Astrocyte (in vitro differentiated cells and primary cell): ENCODE measurements at regions not wholly inside any gene's neighbourhood (a gene's known extent, or its start where the extent isn't known, plus 50 kb on each side); places are given as distances from the start of the nearest gene placed in this dataset.

Experiments used
- DNase-seq: peaks from one replicate; pipeline ENCODE4 v3.0.0-alpha.2; 2010; ENCODE audit warnings: low read depth
- FAIRE-seq: peaks from 2 replicates; lab custom pipeline; 2011; peaks lifted over from hg19 to GRCh38; lab: Jason Lieb, UNC
- H2AFZ ChIP-seq: 2 replicates; pipeline ENCODE4 v1.6.0; 2012; ENCODE audit warnings: low read depth, low read length, inconsistent platforms
- H3K27ac ChIP-seq: 2 replicates; pipeline ENCODE4 v1.5.1; 2011; ENCODE audit warnings: low read depth, low read length, inconsistent platforms
- H3K27me3 ChIP-seq: 2 replicates; pipeline ENCODE4 v1.6.0; 2011; ENCODE audit warnings: low read length, inconsistent platforms; ENCODE audit not compliant: insufficient read depth
- H3K36me3 ChIP-seq: 2 replicates; pipeline ENCODE4 v1.5.1; 2011; ENCODE audit warnings: low read length, inconsistent platforms; ENCODE audit not compliant: insufficient read depth
- H3K4me1 ChIP-seq: 2 replicates; pipeline ENCODE4 v1.5.1; 2011; ENCODE audit warnings: low read length, inconsistent platforms; ENCODE audit not compliant: insufficient read depth
- H3K4me2 ChIP-seq: 2 replicates; pipeline ENCODE4 v1.6.0; 2012; ENCODE audit warnings: low read length, inconsistent platforms
- H3K4me3 ChIP-seq: 2 replicates; pipeline ENCODE4 v1.5.1; 2011; ENCODE audit warnings: low read depth, mild to moderate bottlenecking, low read length, inconsistent platforms; ENCODE audit not compliant: insufficient read depth
- H3K79me2 ChIP-seq: 2 replicates; pipeline ENCODE4 v1.6.0; 2012; ENCODE audit warnings: mild to moderate bottlenecking, low read length, inconsistent platforms; ENCODE audit not compliant: insufficient read depth
- H3K9ac ChIP-seq: 2 replicates; pipeline ENCODE4 v1.6.0; 2012; ENCODE audit warnings: mild to moderate bottlenecking, low read length, inconsistent platforms
- H3K9me3 ChIP-seq: 2 replicates; pipeline ENCODE4 v1.5.1; 2012; ENCODE audit warnings: low read depth, mild to moderate bottlenecking, low read length, inconsistent platforms; ENCODE audit not compliant: insufficient read depth
- H4K20me1 ChIP-seq: 2 replicates; pipeline ENCODE4 v1.6.0; 2012; ENCODE audit warnings: low read length, inconsistent platforms; ENCODE audit not compliant: insufficient read depth
- H3K27ac Mint-ChIP-seq: one replicate; pipeline ENCODE4 v1.8.0; 2021; ENCODE audit warnings: mild to moderate bottlenecking, mixed read lengths; ENCODE audit not compliant: unreplicated experiment
- H3K27me3 Mint-ChIP-seq: one replicate; pipeline ENCODE4 v1.8.0; 2021; ENCODE audit warnings: low read depth, mixed read lengths; ENCODE audit not compliant: unreplicated experiment
- H3K36me3 Mint-ChIP-seq: one replicate; pipeline ENCODE4 v1.8.0; 2021; ENCODE audit warnings: low read depth, mixed read lengths; ENCODE audit not compliant: unreplicated experiment
- H3K4me1 Mint-ChIP-seq: one replicate; pipeline ENCODE4 v1.8.0; 2021; ENCODE audit warnings: low read depth, mixed read lengths; ENCODE audit not compliant: unreplicated experiment
- H3K4me3 Mint-ChIP-seq: one replicate; pipeline ENCODE4 v1.8.0; 2021; ENCODE audit warnings: mild to moderate bottlenecking, moderate library complexity, mixed read lengths; ENCODE audit not compliant: unreplicated experiment
- H3K9me3 Mint-ChIP-seq: one replicate; pipeline ENCODE4 v1.8.0; 2021; ENCODE audit warnings: mild to moderate bottlenecking, mixed read lengths; ENCODE audit not compliant: unreplicated experiment
- EZH2 ChIP-seq: IDR thresholded peaks from 2 replicates; pipeline ENCODE4 v1.6.1; 2012; ENCODE audit warnings: mild to moderate bottlenecking, low read length, inconsistent platforms; ENCODE audit not compliant: insufficient read depth
- TF ChIP-seq, protein P1 (sequence below): IDR thresholded peaks from 2 replicates; pipeline ENCODE4 v1.5.1; 2011; ENCODE audit warnings: low read depth, mild to moderate bottlenecking, inconsistent platforms, low read length, moderate library complexity; ENCODE audit not compliant: insufficient read depth

DNA sequence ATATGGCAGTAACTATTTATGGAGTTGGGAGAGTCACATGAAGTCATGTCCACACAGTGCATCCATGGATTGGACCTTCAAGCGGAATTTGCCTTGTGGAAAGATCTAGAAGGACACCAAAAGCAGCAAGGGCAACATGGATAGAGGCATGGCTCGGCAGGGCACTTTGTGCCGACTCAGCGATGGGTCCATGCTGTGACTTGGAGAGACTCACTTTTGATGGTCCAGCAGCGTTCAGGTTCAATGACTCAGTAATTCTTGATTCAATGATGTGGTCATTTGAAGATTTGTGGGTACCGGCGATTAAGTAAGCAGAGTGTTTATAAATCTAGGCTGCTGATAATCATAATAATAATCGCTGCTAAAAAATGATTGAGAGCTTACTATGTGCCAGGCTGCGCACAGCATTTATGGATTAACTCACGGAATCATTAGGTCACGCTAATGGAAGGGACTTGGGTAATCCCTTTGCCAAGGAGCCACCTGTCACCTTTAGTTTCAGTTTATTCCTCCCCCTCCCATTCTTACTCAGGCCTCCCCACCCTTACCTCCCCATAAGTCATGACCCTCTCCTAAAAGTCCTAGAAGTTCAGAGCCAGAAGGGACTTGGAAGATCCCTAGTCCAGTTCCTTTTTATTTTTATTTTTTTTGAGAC is 127.5 kb upstream of the CRHR1 start:
- FAIRE-seq: no peak
- TF ChIP-seq, protein P1, sequence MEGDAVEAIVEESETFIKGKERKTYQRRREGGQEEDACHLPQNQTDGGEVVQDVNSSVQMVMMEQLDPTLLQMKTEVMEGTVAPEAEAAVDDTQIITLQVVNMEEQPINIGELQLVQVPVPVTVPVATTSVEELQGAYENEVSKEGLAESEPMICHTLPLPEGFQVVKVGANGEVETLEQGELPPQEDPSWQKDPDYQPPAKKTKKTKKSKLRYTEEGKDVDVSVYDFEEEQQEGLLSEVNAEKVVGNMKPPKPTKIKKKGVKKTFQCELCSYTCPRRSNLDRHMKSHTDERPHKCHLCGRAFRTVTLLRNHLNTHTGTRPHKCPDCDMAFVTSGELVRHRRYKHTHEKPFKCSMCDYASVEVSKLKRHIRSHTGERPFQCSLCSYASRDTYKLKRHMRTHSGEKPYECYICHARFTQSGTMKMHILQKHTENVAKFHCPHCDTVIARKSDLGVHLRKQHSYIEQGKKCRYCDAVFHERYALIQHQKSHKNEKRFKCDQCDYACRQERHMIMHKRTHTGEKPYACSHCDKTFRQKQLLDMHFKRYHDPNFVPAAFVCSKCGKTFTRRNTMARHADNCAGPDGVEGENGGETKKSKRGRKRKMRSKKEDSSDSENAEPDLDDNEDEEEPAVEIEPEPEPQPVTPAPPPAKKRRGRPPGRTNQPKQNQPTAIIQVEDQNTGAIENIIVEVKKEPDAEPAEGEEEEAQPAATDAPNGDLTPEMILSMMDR: no peak
- no peak for TF ChIP-seq EZH2

DNA sequence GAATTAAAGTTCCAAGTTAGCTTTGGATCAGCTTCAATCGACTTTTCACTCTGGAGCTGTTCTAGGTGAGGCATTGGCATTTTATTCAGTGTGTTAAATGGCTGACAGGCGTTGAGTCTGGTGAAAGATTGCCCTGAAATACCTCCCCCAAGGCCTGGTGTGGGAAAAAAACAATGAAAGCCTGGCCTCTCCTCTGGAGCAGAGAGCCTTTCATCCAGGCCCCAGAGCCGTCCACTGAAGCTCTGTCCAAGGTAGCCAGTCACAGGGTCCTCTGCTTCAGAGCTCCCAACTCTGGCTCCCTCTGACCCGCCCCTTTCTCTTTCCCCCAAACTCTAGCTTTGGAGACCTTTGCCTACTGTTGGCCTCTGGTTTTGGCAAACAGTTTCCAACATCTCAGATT is 123.6 kb upstream of the CRHR1 start:
- Mint-ChIP-seq H3K4me3 (no peak overlapping the region), H3K4me1 (no peaks in the 10 kb centered on the region), H3K27ac (no peak overlapping the region), H3K27me3 (peaks cover 45% of the 10 kb centered on the region), H3K36me3 (no peaks in the 10 kb centered on the region), H3K9me3 (peaks cover 11% of the 10 kb centered on the region)
- Histone ChIP-seq H3K9ac (no peak overlapping the region), H3K27ac (no peak overlapping the region), H3K4me3 (no peak overlapping the region), H3K36me3 (no peaks in the 10 kb centered on the region), H4K20me1 (no peaks in the 10 kb centered on the region), H2AFZ (no peak overlapping the region), H3K4me1 (no peaks in the 10 kb centered on the region), H3K79me2 (no peaks in the 10 kb centered on the region), H3K9me3 (no peaks in the 10 kb centered on the region), H3K27me3 (peaks cover 8% of the 10 kb centered on the region), H3K4me2 (no peak overlapping the region)
- FAIRE-seq (no peak), DNase-seq (no peak)
- no peak for TF ChIP-seq EZH2
- TF ChIP-seq, protein P1: no peak

More for the DNA sequence above, 127.5 kb upstream of the CRHR1 start:
- Mint-ChIP-seq H3K27ac (no peak overlapping the region), H3K9me3 (peaks cover 3% of the 10 kb centered on the region), H3K4me3 (no peak overlapping the region), H3K4me1 (no peaks in the 10 kb centered on the region), H3K27me3 (peaks cover 24% of the 10 kb centered on the region), H3K36me3 (no peaks in the 10 kb centered on the region)
- Histone ChIP-seq H3K4me2 (no peak overlapping the region), H3K36me3 (no peaks in the 10 kb centered on the region), H3K4me3 (no peak overlapping the region), H3K4me1 (no peaks in the 10 kb centered on the region), H3K79me2 (no peaks in the 10 kb centered on the region), H3K9me3 (no peaks in the 10 kb centered on the region), H3K27me3 (no peaks in the 10 kb centered on the region), H2AFZ (no peak overlapping the region), H3K27ac (no peak overlapping the region), H3K9ac (no peak overlapping the region), H4K20me1 (no peaks in the 10 kb centered on the region)
- DNase-seq: no peak

DNA sequence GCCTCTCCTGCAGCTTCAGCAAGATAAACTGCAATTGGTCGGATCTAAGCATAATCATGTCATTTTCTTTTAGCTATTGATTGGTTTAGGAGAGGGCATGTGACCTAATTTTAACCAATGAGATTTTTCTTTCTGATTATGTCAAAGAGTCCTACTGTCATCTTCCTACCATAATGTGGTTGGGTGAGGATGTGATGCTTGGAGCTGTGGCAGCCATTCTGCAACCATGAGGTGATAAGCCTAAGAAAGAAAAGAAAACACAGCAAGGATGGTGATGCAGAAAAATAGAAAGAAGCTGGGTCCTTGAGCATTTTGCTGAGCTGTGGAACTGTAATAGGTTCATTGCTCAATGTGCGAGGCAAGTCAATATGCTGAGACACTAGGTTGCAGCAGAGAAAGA is 121.7 kb upstream of the CRHR1 start:
- Mint-ChIP-seq H3K9me3 (peaks cover 11% of the 10 kb centered on the region), H3K4me3 (no peak overlapping the region), H3K36me3 (no peaks in the 10 kb centered on the region), H3K27ac (no peak overlapping the region), H3K4me1 (no peaks in the 10 kb centered on the region), H3K27me3 (peaks cover 55% of the 10 kb centered on the region)
- H3K79me2 ChIP-seq: no peaks in the 10 kb centered on the region
- TF ChIP-seq, protein P1: no peak
- no peak for TF ChIP-seq EZH2
- no peak overlapping the region for H2AFZ ChIP-seq
- H4K20me1 ChIP-seq: no peaks in the 10 kb centered on the region
- H3K4me2 ChIP-seq: no peak overlapping the region
- H3K9ac ChIP-seq: no peak overlapping the region
- no peaks in the 10 kb centered on the region for H3K36me3 ChIP-seq
- no peak for DNase-seq
- H3K27me3 ChIP-seq: peaks cover 8% of the 10 kb centered on the region
- no peak overlapping the region for H3K27ac ChIP-seq
- H3K9me3 ChIP-seq: no peaks in the 10 kb centered on the region
- FAIRE-seq: no peak
- H3K4me1 ChIP-seq: no peaks in the 10 kb centered on the region
- no peak overlapping the region for H3K4me3 ChIP-seq
